Heart left ventricle (tissue), 13 donors: ENCODE measurements at regions not wholly inside any gene's neighbourhood (a gene's known extent, or its start where the extent isn't known, plus 50 kb on each side); places are given as distances from the start of the nearest gene placed in this dataset.

Experiments used
- CTCF ChIP-seq, 12 donors: fragments of 200-600 bp; sonication (generic) in 4 of 12; IDR thresholded peaks; one replicate each; pipeline versions ENCODE4 v1.5.0 to v1.8.0; 2018 to 2022; ENCODE audit warnings: antibody characterized with exemption in 12 of 12, mild to moderate bottlenecking in 5 of 12
- POLR2A ChIP-seq, 2 donors: fragments of 450-650 bp; IDR thresholded peaks; one replicate each; pipeline ENCODE4 v1.6.1; 2017; ENCODE audit warnings: antibody characterized with exemption in 2 of 2, mild to moderate bottlenecking in 2 of 2, moderate library complexity in 2 of 2
- donor health status: ischemic (EF 13 %, LVEDD 7.1; RV severe dilation, severe dysfunction).
- donor health status: DM: no; HTN: yes; CAD: no.
- donor health status: DM: no; HTN: no; CAD: no.
- donor health status: ischemic (EF 25% LVEDD 6.9; RV normal size, moderate dysfunction).
- donor health status: ischemic (EF 25% LVEDD 5.7; RV mildly dilated, moderate dysfunction).
- donor health status: ischemic (EF 35%, LVEDD 5.7; RV mildly dilated, moderate dysfunction).
- donor health status: nonischemic (EF 11% LVEDD 7.7; RV severe dilation, severe dysfunction).
- donor health status: DM: yes; HTN: yes; CAD: no.
- donor health status: PGD.
- donor health status: ischemic (EF 29% LVEDD 5.4; RV normal size, mild dysfunction).
- donor health status: nonischemic (EF 23%, LVEDD 6.1; RV moderate dilation, normal function).

GRCh38 chr5:3780278-3780677 is 184.6 kb downstream of the IRX1 start:
- TF ChIP-seq CTCF (IDR thresholded peaks at IDR 0.05): no peak
- TF ChIP-seq POLR2A (IDR thresholded peaks at IDR 0.05): no peak
